ENCODE measurements at regions not wholly inside any gene's neighbourhood (a gene's known extent, or its start where the extent isn't known, plus 50 kb on each side); places are given as distances from the start of the nearest gene placed in this dataset.

GRCh38 chr4:107255114-107255513, 219.0 kb upstream of the DKK2 start:
- TF ChIP-seq, protein P1, sequence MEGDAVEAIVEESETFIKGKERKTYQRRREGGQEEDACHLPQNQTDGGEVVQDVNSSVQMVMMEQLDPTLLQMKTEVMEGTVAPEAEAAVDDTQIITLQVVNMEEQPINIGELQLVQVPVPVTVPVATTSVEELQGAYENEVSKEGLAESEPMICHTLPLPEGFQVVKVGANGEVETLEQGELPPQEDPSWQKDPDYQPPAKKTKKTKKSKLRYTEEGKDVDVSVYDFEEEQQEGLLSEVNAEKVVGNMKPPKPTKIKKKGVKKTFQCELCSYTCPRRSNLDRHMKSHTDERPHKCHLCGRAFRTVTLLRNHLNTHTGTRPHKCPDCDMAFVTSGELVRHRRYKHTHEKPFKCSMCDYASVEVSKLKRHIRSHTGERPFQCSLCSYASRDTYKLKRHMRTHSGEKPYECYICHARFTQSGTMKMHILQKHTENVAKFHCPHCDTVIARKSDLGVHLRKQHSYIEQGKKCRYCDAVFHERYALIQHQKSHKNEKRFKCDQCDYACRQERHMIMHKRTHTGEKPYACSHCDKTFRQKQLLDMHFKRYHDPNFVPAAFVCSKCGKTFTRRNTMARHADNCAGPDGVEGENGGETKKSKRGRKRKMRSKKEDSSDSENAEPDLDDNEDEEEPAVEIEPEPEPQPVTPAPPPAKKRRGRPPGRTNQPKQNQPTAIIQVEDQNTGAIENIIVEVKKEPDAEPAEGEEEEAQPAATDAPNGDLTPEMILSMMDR (IDR thresholded peaks at IDR 0.05 in 2 of 3, conservative IDR thresholded peaks at IDR 0.05 in 1 of 3; ENCODE audit: control insufficient read depth in 2 of 3, extremely low read depth in 1 of 3, insufficient read depth in 1 of 3, low read depth in 3 of 3, low read length in 3 of 3), result no peak
- no peak for TF ChIP-seq CBX3 (IDR thresholded peaks at IDR 0.05; ENCODE audit: borderline replicate concordance, low read depth)
- TF ChIP-seq NBN (IDR thresholded peaks at IDR 0.05), result no peak
- TF ChIP-seq EGR1 (IDR thresholded peaks at IDR 0.05; ENCODE audit: borderline replicate concordance in 1 of 2, low read depth in 2 of 2, low read length in 2 of 2), result no peak
- no peak for TF ChIP-seq POLR2A (IDR thresholded peaks at IDR 0.05; ENCODE audit: low read depth, low read length)
- TF ChIP-seq EP300 (IDR thresholded peaks at IDR 0.05; ENCODE audit: borderline replicate concordance in 1 of 2, control insufficient read depth in 1 of 2, low read depth in 2 of 2, low read length in 2 of 2), result no peak
- TF ChIP-seq GABPA (IDR thresholded peaks at IDR 0.05; ENCODE audit: low read depth), result no peak
- TF ChIP-seq POLR2AphosphoS5 (IDR thresholded peaks at IDR 0.05; ENCODE audit: low read length), result no peak
- TF ChIP-seq HDAC2 (IDR thresholded peaks at IDR 0.05), result no peak
- TF ChIP-seq, protein P2, sequence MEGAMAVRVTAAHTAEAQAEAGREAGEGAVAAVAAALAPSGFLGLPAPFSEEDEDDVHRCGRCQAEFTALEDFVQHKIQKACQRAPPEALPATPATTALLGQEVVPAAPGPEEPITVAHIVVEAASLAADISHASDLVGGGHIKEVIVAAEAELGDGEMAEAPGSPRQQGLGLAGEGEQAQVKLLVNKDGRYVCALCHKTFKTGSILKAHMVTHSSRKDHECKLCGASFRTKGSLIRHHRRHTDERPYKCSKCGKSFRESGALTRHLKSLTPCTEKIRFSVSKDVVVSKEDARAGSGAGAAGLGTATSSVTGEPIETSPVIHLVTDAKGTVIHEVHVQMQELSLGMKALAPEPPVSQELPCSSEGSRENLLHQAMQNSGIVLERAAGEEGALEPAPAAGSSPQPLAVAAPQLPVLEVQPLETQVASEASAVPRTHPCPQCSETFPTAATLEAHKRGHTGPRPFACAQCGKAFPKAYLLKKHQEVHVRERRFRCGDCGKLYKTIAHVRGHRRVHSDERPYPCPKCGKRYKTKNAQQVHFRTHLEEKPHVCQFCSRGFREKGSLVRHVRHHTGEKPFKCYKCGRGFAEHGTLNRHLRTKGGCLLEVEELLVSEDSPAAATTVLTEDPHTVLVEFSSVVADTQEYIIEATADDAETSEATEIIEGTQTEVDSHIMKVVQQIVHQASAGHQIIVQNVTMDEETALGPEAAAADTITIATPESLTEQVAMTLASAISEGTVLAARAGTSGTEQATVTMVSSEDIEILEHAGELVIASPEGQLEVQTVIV (IDR thresholded peaks at IDR 0.05; ENCODE audit: borderline replicate concordance, partially characterized antibody), result no peak
- no peak for TF ChIP-seq EZH2 (IDR thresholded peaks at IDR 0.05; ENCODE audit: borderline replicate concordance, control insufficient read depth, low read depth, low read length)
- TF ChIP-seq CBX5 (IDR thresholded peaks at IDR 0.05; ENCODE audit: low read depth), result no peak
- TF ChIP-seq NR2F1 (conservative IDR thresholded peaks at IDR 0.05), result no peak
